ENCODE measurements at regions not wholly inside any gene's neighbourhood (a gene's known extent, or its start where the extent isn't known, plus 50 kb on each side); places are given as distances from the start of the nearest gene placed in this dataset.

DNA sequence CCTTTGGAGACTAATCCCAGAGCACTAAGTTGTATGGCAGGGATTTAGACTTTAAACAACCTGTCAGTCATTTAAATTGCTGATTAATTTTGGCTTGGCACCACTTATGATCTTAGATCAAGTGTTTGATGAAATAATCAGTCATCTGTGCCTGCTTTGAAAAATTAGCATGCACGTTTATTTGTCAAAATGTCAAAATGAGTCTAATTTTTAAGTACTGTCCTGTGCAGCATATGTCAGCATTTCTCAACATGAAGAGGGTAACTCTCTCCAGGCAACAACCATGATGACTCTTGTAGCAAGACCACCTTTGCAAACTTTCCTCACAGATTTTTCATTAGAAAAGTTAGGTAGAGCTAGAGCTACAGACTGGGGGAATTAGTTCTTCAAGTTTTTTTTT is 155.7 kb upstream of the GJE1 start:
- TF ChIP-seq, protein P1, sequence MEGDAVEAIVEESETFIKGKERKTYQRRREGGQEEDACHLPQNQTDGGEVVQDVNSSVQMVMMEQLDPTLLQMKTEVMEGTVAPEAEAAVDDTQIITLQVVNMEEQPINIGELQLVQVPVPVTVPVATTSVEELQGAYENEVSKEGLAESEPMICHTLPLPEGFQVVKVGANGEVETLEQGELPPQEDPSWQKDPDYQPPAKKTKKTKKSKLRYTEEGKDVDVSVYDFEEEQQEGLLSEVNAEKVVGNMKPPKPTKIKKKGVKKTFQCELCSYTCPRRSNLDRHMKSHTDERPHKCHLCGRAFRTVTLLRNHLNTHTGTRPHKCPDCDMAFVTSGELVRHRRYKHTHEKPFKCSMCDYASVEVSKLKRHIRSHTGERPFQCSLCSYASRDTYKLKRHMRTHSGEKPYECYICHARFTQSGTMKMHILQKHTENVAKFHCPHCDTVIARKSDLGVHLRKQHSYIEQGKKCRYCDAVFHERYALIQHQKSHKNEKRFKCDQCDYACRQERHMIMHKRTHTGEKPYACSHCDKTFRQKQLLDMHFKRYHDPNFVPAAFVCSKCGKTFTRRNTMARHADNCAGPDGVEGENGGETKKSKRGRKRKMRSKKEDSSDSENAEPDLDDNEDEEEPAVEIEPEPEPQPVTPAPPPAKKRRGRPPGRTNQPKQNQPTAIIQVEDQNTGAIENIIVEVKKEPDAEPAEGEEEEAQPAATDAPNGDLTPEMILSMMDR (IDR thresholded peaks at IDR 0.05; ENCODE audit: low read length), result no peak
- TF ChIP-seq EZH2 (IDR thresholded peaks at IDR 0.05; ENCODE audit: borderline replicate concordance, low read length), result no peak
